Cardiac muscle cell (in vitro differentiated cells and primary cell): ENCODE measurements at regions not wholly inside any gene's neighbourhood (a gene's known extent, or its start where the extent isn't known, plus 50 kb on each side); places are given as distances from the start of the nearest gene placed in this dataset.

Experiments
- DNase-seq, 2 donors: peaks; one replicate each; pipeline versions ENCODE4 v3.0.0 to v3.0.0-alpha.2; 2010 to 2017; ENCODE audit warnings: low read depth in 1 of 2, low spot score in 1 of 2
- H3K27ac ChIP-seq: fragments of 200-600 bp; sonication (generic); 2 replicates; pipeline ENCODE4 v1.5.1; 2016
- H3K27me3 ChIP-seq: fragments of 200-600 bp; sonication (generic); 2 replicates; pipeline ENCODE4 v1.6.0; 2016; ENCODE audit warnings: control low read depth
- H3K36me3 ChIP-seq: fragments of 200-600 bp; sonication (generic); 2 replicates; pipeline ENCODE4 v1.5.1; 2016; ENCODE audit warnings: control low read depth
- H3K4me1 ChIP-seq: fragments of 200-600 bp; sonication (generic); 2 replicates; pipeline ENCODE4 v1.8.1; 2017; ENCODE audit warnings: low read depth, mild to moderate bottlenecking, mixed run types
- H3K4me3 ChIP-seq: fragments of 200-600 bp; sonication (generic); 2 replicates; pipeline ENCODE4 v1.5.1; 2016; ENCODE audit warnings: mild to moderate bottlenecking
- H3K9me3 ChIP-seq: fragments of 200-600 bp; sonication (generic); 2 replicates; pipeline ENCODE4 v1.5.1; 2017; ENCODE audit warnings: low read depth, mild to moderate bottlenecking, control low read depth
- TF ChIP-seq, protein P1 (sequence below): IDR thresholded peaks from 2 replicates; pipeline ENCODE4 v1.5.1; 2012; ENCODE audit warnings: low read depth, mild to moderate bottlenecking, low read length

DNA sequence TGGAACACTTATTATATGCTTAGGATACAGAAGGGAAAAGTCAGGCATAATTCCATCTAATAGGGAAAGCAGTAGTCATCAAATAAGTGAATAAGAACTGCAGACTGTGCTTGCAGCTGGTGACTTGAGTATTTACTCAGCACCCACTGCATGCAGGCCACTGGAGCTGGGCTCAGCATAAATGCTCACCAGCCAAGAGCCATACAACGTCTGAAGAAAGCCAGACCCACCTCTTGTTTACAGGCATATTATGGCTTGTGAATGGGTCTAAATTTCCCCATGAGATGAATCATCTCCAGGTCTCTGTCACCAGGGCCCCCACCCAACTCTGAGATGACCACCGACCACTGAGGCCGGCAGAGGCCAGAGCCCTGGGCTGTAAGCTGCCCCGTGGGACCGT lies 123.8 kb upstream of the PKDCC start:
- TF ChIP-seq, protein P1, sequence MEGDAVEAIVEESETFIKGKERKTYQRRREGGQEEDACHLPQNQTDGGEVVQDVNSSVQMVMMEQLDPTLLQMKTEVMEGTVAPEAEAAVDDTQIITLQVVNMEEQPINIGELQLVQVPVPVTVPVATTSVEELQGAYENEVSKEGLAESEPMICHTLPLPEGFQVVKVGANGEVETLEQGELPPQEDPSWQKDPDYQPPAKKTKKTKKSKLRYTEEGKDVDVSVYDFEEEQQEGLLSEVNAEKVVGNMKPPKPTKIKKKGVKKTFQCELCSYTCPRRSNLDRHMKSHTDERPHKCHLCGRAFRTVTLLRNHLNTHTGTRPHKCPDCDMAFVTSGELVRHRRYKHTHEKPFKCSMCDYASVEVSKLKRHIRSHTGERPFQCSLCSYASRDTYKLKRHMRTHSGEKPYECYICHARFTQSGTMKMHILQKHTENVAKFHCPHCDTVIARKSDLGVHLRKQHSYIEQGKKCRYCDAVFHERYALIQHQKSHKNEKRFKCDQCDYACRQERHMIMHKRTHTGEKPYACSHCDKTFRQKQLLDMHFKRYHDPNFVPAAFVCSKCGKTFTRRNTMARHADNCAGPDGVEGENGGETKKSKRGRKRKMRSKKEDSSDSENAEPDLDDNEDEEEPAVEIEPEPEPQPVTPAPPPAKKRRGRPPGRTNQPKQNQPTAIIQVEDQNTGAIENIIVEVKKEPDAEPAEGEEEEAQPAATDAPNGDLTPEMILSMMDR: no peak
- peaks cover 25% of the 10 kb centered on the region for H3K4me1 ChIP-seq
- DNase-seq: no peak
- no peaks in the 10 kb centered on the region for H3K27me3 ChIP-seq
- H3K9me3 ChIP-seq: no peaks in the 10 kb centered on the region
- H3K4me3 ChIP-seq: no peak overlapping the region
- H3K27ac ChIP-seq: no peak overlapping the region
- H3K36me3 ChIP-seq: no peaks in the 10 kb centered on the region

GRCh38 chr2:41924709-41925408 lies 123.0 kb upstream of the PKDCC start:
- Histone ChIP-seq H3K36me3 (no peaks in the 10 kb centered on the region), H3K4me1 (peaks cover 25% of the 10 kb centered on the region), H3K27ac (no peak overlapping the region), H3K4me3 (no peak overlapping the region), H3K9me3 (no peaks in the 10 kb centered on the region), H3K27me3 (no peaks in the 10 kb centered on the region)
- TF ChIP-seq, protein P1: no peak
- no peak for DNase-seq

- Histone ChIP-seq H3K4me1 (peaks cover 25% of the 10 kb centered on the region), H3K9me3 (no peaks in the 10 kb centered on the region), H3K36me3 (no peaks in the 10 kb centered on the region), H3K27me3 (no peaks in the 10 kb centered on the region), H3K27ac (no peak overlapping the region), H3K4me3 (no peak overlapping the region)
- no peak for DNase-seq
- TF ChIP-seq, protein P1: no peak
These were observed 122.1 kb upstream of the PKDCC start for GRCh38 chr2:41925712-41926111.

GRCh38 chr2:41926614-41927580 lies 120.9 kb upstream of the PKDCC start:
- TF ChIP-seq, protein P1: no peak
- DNase-seq: peak in 1 of 2 donors; percentile 56

DNA sequence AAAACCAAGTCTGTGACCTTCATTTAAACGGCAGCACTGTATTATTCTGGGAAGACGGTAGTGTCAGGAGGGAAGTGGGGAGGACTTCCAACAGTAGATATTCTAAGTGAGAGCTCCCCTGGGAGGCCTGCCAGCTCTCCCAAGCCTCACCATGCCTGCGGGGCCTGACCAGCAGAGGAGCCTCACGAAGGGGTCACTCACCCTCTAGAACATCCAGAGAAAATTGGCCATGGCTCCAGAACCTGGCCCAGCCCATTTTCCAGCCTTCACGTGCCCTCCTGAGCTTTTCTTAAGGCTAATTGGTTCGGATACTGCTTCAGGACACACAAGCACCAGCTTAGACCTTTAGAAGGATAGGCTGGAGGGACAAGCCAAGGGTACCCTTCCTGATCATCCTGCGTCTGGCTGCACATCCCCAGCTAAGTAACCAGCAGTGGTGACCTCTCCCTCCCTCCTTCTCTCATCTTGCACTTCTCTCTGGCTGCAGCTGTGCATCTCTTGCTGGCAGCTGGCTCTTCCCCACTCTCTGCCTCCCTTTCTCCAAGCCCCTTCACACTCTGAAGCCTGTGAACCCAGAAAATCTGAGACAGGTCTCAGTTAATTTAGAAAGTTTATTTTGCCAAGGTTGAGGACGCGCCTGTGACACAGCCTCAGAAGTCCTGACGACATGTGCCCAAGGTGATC lies 120.1 kb upstream of the PKDCC start:
- Histone ChIP-seq H3K27ac (no peak overlapping the region), H3K36me3 (no peaks in the 10 kb centered on the region), H3K9me3 (no peaks in the 10 kb centered on the region), H3K4me1 (peaks cover 34% of the 10 kb centered on the region), H3K27me3 (no peaks in the 10 kb centered on the region), H3K4me3 (no peak overlapping the region)
- TF ChIP-seq, protein P1: no peak
- peak in 1 of 2 donors; percentile 65 for DNase-seq

More at GRCh38 chr2:41926614-41927580, 120.9 kb upstream of the PKDCC start:
- no peak overlapping the region for H3K4me3 ChIP-seq
- H3K9me3 ChIP-seq: no peaks in the 10 kb centered on the region
- peaks cover 34% of the 10 kb centered on the region for H3K4me1 ChIP-seq
- H3K36me3 ChIP-seq: no peaks in the 10 kb centered on the region
- no peaks in the 10 kb centered on the region for H3K27me3 ChIP-seq
- H3K27ac ChIP-seq: no peak overlapping the region
